Activated naive CD8-positive, alpha-beta T cell (primary cell): ENCODE measurements at regions not wholly inside any gene's neighbourhood (a gene's known extent, or its start where the extent isn't known, plus 50 kb on each side); places are given as distances from the start of the nearest gene placed in this dataset.

Experiments used
- H3K27ac Mint-ChIP-seq: one replicate; pipeline ENCODE4 v1.8.0; 2021; ENCODE audit warnings: mixed read lengths
- H3K27me3 Mint-ChIP-seq: one replicate; pipeline ENCODE4 v1.8.0; 2021; ENCODE audit warnings: mixed read lengths
- H3K36me3 Mint-ChIP-seq: one replicate; pipeline ENCODE4 v1.8.0; 2021; ENCODE audit warnings: mixed read lengths
- H3K4me1 Mint-ChIP-seq: one replicate; pipeline ENCODE4 v1.8.0; 2021; ENCODE audit warnings: low read depth, mixed read lengths
- H3K4me3 Mint-ChIP-seq: one replicate; pipeline ENCODE4 v1.8.0; 2021; ENCODE audit warnings: mild to moderate bottlenecking, mixed read lengths
- H3K9me3 Mint-ChIP-seq: one replicate; pipeline ENCODE4 v1.8.0; 2021; ENCODE audit warnings: low read depth, mixed read lengths

- Mint-ChIP-seq H3K4me3 (no peak overlapping the region), H3K36me3 (no peaks in the 10 kb centered on the region), H3K4me1 (no peaks in the 10 kb centered on the region), H3K27me3 (no peaks in the 10 kb centered on the region), H3K9me3 (peaks cover 18% of the 10 kb centered on the region), H3K27ac (no peak overlapping the region)
Observed at GRCh38 chr16:60061396-60061795, 1327.3 kb upstream of the GOT2 start.

GRCh38 chr16:60060731-60061130, 1326.6 kb upstream of the GOT2 start:
- H3K9me3 Mint-ChIP-seq: peaks cover 18% of the 10 kb centered on the region
- no peak overlapping the region for H3K4me3 Mint-ChIP-seq
- no peak overlapping the region for H3K27ac Mint-ChIP-seq
- no peaks in the 10 kb centered on the region for H3K36me3 Mint-ChIP-seq
- H3K4me1 Mint-ChIP-seq: no peaks in the 10 kb centered on the region
- H3K27me3 Mint-ChIP-seq: no peaks in the 10 kb centered on the region

- Mint-ChIP-seq H3K27me3 (no peaks in the 10 kb centered on the region), H3K4me1 (no peaks in the 10 kb centered on the region), H3K4me3 (no peak overlapping the region), H3K36me3 (no peaks in the 10 kb centered on the region), H3K9me3 (peaks cover 13% of the 10 kb centered on the region), H3K27ac (no peak overlapping the region)
Observed at GRCh38 chr16:60059141-60059540, 1325.0 kb upstream of the GOT2 start.

GRCh38 chr16:60041671-60042070, 1307.6 kb upstream of the GOT2 start:
- no peaks in the 10 kb centered on the region for H3K27me3 Mint-ChIP-seq
- H3K4me3 Mint-ChIP-seq: no peak overlapping the region
- no peaks in the 10 kb centered on the region for H3K36me3 Mint-ChIP-seq
- no peak overlapping the region for H3K27ac Mint-ChIP-seq
- no peaks in the 10 kb centered on the region for H3K4me1 Mint-ChIP-seq
- peaks cover 17% of the 10 kb centered on the region for H3K9me3 Mint-ChIP-seq

GRCh38 chr16:60031740-60032139, 1297.6 kb upstream of the GOT2 start:
- Mint-ChIP-seq H3K4me3 (no peak overlapping the region), H3K36me3 (no peaks in the 10 kb centered on the region)

GRCh38 chr16:60027351-60027750, 1293.2 kb upstream of the GOT2 start:
- H3K27ac Mint-ChIP-seq: no peak overlapping the region
- H3K4me3 Mint-ChIP-seq: no peak overlapping the region
- no peaks in the 10 kb centered on the region for H3K4me1 Mint-ChIP-seq
- H3K27me3 Mint-ChIP-seq: no peaks in the 10 kb centered on the region
- H3K9me3 Mint-ChIP-seq: peaks cover 9% of the 10 kb centered on the region
- H3K36me3 Mint-ChIP-seq: no peaks in the 10 kb centered on the region

More at GRCh38 chr16:60031740-60032139, 1297.6 kb upstream of the GOT2 start:
- no peaks in the 10 kb centered on the region for H3K27me3 Mint-ChIP-seq
- H3K9me3 Mint-ChIP-seq: peaks cover 13% of the 10 kb centered on the region
- H3K4me1 Mint-ChIP-seq: no peaks in the 10 kb centered on the region
- no peak overlapping the region for H3K27ac Mint-ChIP-seq

GRCh38 chr16:60013076-60013475, 1279.0 kb upstream of the GOT2 start:
- no peak overlapping the region for H3K27ac Mint-ChIP-seq
- no peaks in the 10 kb centered on the region for H3K4me1 Mint-ChIP-seq
- H3K9me3 Mint-ChIP-seq: peaks cover 14% of the 10 kb centered on the region
- no peak overlapping the region for H3K4me3 Mint-ChIP-seq
- no peaks in the 10 kb centered on the region for H3K36me3 Mint-ChIP-seq
- H3K27me3 Mint-ChIP-seq: no peaks in the 10 kb centered on the region

GRCh38 chr16:60001523-60001922, 1267.4 kb upstream of the GOT2 start:
- Mint-ChIP-seq H3K27ac (no peak overlapping the region), H3K27me3 (no peaks in the 10 kb centered on the region), H3K4me3 (no peak overlapping the region), H3K9me3 (peaks cover 9% of the 10 kb centered on the region), H3K4me1 (no peaks in the 10 kb centered on the region), H3K36me3 (no peaks in the 10 kb centered on the region)

- Mint-ChIP-seq H3K27me3 (no peaks in the 10 kb centered on the region), H3K9me3 (peaks cover 9% of the 10 kb centered on the region), H3K36me3 (no peaks in the 10 kb centered on the region), H3K4me3 (no peak overlapping the region), H3K4me1 (no peaks in the 10 kb centered on the region), H3K27ac (no peak overlapping the region)
Observed at GRCh38 chr16:59997706-59998105, 1263.6 kb upstream of the GOT2 start.

GRCh38 chr16:59993101-59993500, 1259.0 kb upstream of the GOT2 start:
- no peaks in the 10 kb centered on the region for H3K4me1 Mint-ChIP-seq
- peaks cover 5% of the 10 kb centered on the region for H3K9me3 Mint-ChIP-seq
- no peak overlapping the region for H3K27ac Mint-ChIP-seq
- no peaks in the 10 kb centered on the region for H3K27me3 Mint-ChIP-seq
- no peaks in the 10 kb centered on the region for H3K36me3 Mint-ChIP-seq
- H3K4me3 Mint-ChIP-seq: no peak overlapping the region

- Mint-ChIP-seq H3K9me3 (peaks cover 8% of the 10 kb centered on the region), H3K36me3 (no peaks in the 10 kb centered on the region), H3K27ac (no peak overlapping the region), H3K4me3 (no peak overlapping the region), H3K27me3 (no peaks in the 10 kb centered on the region), H3K4me1 (no peaks in the 10 kb centered on the region)
Observed at GRCh38 chr16:59991171-59991570, 1257.1 kb upstream of the GOT2 start.

GRCh38 chr16:59988591-59988990, 1254.5 kb upstream of the GOT2 start:
- H3K27me3 Mint-ChIP-seq: no peaks in the 10 kb centered on the region
- H3K4me1 Mint-ChIP-seq: no peaks in the 10 kb centered on the region
- no peak overlapping the region for H3K4me3 Mint-ChIP-seq
- no peak overlapping the region for H3K27ac Mint-ChIP-seq
- H3K9me3 Mint-ChIP-seq: peaks cover 28% of the 10 kb centered on the region
- no peaks in the 10 kb centered on the region for H3K36me3 Mint-ChIP-seq

- no peak overlapping the region for H3K27ac Mint-ChIP-seq
- H3K4me3 Mint-ChIP-seq: no peak overlapping the region
- no peaks in the 10 kb centered on the region for H3K27me3 Mint-ChIP-seq
- no peaks in the 10 kb centered on the region for H3K36me3 Mint-ChIP-seq
- H3K9me3 Mint-ChIP-seq: peaks cover 13% of the 10 kb centered on the region
- H3K4me1 Mint-ChIP-seq: no peaks in the 10 kb centered on the region
Observed at GRCh38 chr16:59975953-59976352, 1241.8 kb upstream of the GOT2 start.

- H3K4me1 Mint-ChIP-seq: no peaks in the 10 kb centered on the region
- H3K27me3 Mint-ChIP-seq: no peaks in the 10 kb centered on the region
- H3K36me3 Mint-ChIP-seq: no peaks in the 10 kb centered on the region
- no peak overlapping the region for H3K4me3 Mint-ChIP-seq
- no peak overlapping the region for H3K27ac Mint-ChIP-seq
- H3K9me3 Mint-ChIP-seq: peaks cover 13% of the 10 kb centered on the region
Observed at GRCh38 chr16:59973966-59974365, 1239.8 kb upstream of the GOT2 start.

GRCh38 chr16:59971264-59971663, 1237.1 kb upstream of the GOT2 start:
- Mint-ChIP-seq H3K4me3 (no peak overlapping the region), H3K4me1 (no peaks in the 10 kb centered on the region), H3K27ac (no peak overlapping the region), H3K36me3 (no peaks in the 10 kb centered on the region), H3K27me3 (no peaks in the 10 kb centered on the region), H3K9me3 (peaks cover 15% of the 10 kb centered on the region)

GRCh38 chr16:59964232-59964924, 1230.3 kb upstream of the GOT2 start:
- H3K4me3 Mint-ChIP-seq: no peak overlapping the region
- peaks cover 12% of the 10 kb centered on the region for H3K9me3 Mint-ChIP-seq
- no peaks in the 10 kb centered on the region for H3K4me1 Mint-ChIP-seq
- H3K36me3 Mint-ChIP-seq: no peaks in the 10 kb centered on the region
- H3K27ac Mint-ChIP-seq: no peak overlapping the region
- no peaks in the 10 kb centered on the region for H3K27me3 Mint-ChIP-seq
